Uterus (tissue), 2 donors: ENCODE measurements at regions not wholly inside any gene's neighbourhood (a gene's known extent, or its start where the extent isn't known, plus 50 kb on each side); places are given as distances from the start of the nearest gene placed in this dataset.

Experiments used
- POLR2A ChIP-seq, 2 donors: fragments of 450-650 bp; IDR thresholded peaks; one replicate each; pipeline ENCODE4 v1.6.1; 2016; ENCODE audit warnings: antibody characterized with exemption in 2 of 2, mild to moderate bottlenecking in 1 of 2, moderate library complexity in 1 of 2
- TF ChIP-seq, protein P1 (sequence below), 4 experiments: fragments of 200-600 bp in 2 of 4; fragments of 450-650 bp in 2 of 4; sonication (generic) in 2 of 4; IDR thresholded peaks; one replicate each; pipeline ENCODE4 v1.5.1; 2016 to 2019; ENCODE audit warnings: antibody characterized with exemption in 4 of 4, mild to moderate bottlenecking in 2 of 4, moderate library complexity in 1 of 4

DNA sequence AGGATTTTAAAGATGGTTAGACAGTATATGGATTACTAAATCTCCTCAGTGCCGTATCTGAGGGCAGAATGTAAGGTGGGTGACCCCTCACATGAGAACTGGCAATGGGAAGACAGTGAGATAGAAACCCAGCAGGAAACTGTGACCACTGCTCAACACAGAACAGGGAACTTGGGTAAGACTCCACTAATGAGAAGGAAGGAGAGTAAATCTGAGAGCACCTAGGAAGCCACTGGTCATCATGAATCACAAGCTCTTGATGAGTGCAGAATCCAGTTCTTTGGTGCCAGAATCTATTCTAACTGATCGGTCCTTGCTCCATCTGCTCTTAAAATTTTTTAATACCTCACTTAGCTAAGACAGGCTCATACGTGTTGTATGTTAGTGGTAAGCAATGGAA is 261.8 kb downstream of the KLF12 start:
- TF ChIP-seq, protein P1, sequence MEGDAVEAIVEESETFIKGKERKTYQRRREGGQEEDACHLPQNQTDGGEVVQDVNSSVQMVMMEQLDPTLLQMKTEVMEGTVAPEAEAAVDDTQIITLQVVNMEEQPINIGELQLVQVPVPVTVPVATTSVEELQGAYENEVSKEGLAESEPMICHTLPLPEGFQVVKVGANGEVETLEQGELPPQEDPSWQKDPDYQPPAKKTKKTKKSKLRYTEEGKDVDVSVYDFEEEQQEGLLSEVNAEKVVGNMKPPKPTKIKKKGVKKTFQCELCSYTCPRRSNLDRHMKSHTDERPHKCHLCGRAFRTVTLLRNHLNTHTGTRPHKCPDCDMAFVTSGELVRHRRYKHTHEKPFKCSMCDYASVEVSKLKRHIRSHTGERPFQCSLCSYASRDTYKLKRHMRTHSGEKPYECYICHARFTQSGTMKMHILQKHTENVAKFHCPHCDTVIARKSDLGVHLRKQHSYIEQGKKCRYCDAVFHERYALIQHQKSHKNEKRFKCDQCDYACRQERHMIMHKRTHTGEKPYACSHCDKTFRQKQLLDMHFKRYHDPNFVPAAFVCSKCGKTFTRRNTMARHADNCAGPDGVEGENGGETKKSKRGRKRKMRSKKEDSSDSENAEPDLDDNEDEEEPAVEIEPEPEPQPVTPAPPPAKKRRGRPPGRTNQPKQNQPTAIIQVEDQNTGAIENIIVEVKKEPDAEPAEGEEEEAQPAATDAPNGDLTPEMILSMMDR (IDR thresholded peaks at IDR 0.05) = no peak
- TF ChIP-seq POLR2A (IDR thresholded peaks at IDR 0.05) = no peak
